HG03175 (cell line): ENCODE measurements at regions not wholly inside any gene's neighbourhood (a gene's known extent, or its start where the extent isn't known, plus 50 kb on each side); places are given as distances from the start of the nearest gene placed in this dataset.

Experiments
- ATAC-seq: cut with Tn5 transposase; IDR thresholded peaks from one replicate; pipeline ENCODE4 v1.9.1; 2021; ENCODE audit warnings: mild to moderate bottlenecking, moderate library complexity; ENCODE audit not compliant: unreplicated experiment

- no peak for ATAC-seq
Measured at GRCh38 chr22:48963405-48963804, 864.3 kb downstream of the BRD1 start.

DNA sequence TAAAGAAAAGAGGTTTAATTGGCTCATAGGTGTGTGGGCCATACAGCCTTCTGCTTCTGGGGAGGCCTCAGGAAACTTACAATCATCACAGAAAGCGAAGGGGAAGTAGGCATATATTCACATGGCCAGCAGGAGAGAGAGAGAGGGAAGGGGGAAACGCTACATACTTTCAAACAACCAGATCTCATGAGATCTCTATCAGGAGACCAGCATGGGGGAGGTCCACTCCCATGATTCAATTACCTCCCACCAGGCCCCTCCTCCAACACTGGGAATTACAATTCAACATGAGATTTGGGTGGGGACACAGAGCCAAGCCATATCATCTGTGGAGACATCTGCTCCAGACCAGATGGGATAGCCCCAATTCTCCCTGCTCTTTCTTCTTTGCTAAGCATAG is 866.0 kb downstream of the BRD1 start:
- ATAC-seq = no peak

GRCh38 chr22:48960980-48961660 is 866.6 kb downstream of the BRD1 start:
- no peak for ATAC-seq

GRCh38 chr22:48960576-48960975 is 867.1 kb downstream of the BRD1 start:
- no peak for ATAC-seq

GRCh38 chr22:48959496-48959895 is 868.2 kb downstream of the BRD1 start:
- no peak for ATAC-seq

- ATAC-seq = no peak
Measured at GRCh38 chr22:48957987-48958321, 869.7 kb downstream of the BRD1 start.

- ATAC-seq = no peak
Measured at GRCh38 chr22:48957311-48957986, 870.2 kb downstream of the BRD1 start.

DNA sequence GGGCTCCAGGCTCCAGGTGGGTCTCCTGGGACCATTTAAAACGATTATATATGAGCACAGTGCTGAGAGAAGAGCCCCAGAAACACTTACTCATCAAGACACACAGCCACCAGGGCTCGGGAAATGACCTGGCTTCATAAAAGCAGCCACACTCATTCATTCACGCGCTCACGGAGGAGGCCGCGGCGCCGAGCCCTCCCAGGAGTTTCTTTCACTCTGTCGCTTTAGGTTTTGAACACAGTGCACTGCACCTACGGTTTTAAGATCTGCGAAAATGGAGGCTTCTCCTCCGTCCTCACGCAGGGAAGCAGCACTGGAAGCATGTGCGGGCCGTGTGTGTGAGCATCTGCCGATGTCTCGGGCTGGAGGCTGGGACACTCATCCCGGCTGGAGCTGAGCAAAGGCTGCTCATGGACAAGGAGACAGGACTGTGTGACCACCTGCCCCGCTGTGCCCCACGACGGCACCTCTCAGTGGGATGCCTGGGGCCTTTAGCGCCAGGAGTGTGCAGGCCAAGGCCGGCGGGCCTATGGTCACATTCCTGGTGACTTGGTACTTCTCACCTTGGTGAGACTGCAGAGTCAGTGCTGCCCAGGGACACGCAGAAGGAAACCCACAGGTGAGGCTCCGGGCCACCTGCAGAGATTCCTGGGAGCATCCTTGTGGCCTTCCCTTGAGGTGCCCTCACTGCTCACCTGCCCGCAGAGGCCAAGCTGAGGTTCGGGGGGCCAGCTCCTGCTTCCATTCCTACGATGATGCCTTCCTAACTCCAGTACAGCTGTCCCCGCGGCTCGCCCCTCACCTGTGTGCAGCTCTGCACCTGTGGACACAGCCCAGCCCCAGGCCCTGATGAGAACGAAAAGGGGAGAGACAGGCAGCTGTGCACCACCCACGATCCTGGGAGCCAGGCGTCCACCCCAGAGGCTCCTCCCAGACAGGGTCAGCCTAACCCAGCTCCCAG is 872.0 kb downstream of the BRD1 start:
- ATAC-seq = no peak

DNA sequence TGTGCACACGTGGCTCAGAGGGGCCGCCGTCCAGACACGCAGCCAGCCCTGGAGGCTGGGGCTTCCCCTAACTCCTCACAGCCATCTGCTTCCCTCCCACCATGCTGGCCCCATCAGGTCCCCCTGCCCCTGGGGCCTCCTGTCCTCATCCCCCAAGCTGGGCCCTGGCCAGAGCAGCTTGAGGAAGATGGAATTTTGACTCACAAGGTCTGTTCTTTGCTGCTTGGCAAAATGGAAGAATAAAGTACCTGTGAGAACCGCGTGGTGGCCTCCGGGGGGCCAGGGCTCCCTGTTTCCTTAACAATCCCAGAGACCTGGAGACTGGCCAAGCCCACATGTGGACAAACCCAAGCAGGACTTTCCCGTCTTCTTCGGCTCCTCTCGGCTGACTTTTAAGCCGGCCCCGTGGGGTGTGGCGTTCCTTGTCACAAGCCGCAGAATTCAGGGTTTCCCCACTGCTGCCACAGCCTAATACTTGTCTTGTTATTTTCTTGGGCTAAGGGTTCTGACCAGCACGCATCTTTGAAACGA is 872.8 kb downstream of the BRD1 start:
- no peak for ATAC-seq

DNA sequence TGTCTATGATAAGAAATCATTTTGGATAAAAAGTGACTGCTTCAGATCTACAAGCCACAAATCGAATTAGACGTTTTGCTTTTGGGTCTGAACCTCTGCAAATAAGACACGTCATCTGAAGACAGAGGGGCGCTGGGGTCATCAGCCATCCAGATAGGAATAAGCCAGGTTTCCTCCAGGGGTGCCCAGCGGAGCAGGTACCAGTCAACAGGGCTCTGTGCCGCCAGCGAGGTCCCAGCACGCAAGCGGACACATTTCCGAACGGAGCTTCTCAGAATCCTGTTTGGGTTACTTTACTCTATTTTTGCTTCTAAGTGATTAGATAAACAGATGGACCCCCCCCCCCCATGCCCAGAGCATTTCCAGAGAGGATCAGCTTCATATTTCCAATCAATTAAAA is 873.8 kb downstream of the BRD1 start:
- ATAC-seq = no peak

- no peak for ATAC-seq
Measured at GRCh38 chr22:48953103-48953720, 874.5 kb downstream of the BRD1 start.

DNA sequence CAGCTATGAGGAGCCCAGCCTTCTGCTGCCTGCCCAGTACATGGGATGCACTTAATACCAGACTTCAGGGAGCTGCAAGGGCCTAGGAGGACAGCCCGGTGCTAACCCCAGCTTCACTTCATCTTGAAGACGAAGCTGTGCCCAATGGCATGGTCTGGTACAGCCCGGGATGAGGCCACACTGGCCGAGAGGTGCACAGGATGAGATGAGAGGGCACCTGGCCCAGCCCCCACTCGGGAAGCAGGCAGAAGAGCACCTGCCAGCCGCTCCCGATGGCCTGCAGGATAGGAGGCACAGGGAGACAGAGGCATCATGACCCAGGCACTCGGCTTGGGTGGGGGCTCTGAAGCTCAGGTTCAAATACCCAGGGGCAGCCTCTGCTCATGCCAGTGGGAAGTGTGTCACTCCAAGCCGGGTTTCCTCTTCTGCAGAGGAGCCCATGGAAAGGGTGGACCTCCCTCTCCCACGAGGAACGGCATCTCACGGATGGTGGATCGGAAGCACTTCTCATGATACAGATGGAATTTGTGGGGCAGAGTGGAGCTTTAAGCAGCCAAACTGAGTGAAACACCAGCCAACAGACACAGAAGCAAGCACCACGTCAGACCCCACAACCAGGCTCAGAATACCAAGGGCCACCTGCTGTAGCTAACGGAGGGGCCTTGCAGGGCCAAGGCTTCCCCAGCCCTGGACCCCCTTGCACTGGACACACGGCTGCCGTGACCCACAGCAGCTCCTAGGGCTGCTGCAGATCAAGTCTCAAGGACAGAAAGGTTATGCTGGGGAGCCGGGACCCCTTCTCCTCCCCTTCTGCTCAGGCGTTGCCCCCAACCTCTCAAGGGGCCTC is 875.2 kb downstream of the BRD1 start:
- ATAC-seq = no peak

DNA sequence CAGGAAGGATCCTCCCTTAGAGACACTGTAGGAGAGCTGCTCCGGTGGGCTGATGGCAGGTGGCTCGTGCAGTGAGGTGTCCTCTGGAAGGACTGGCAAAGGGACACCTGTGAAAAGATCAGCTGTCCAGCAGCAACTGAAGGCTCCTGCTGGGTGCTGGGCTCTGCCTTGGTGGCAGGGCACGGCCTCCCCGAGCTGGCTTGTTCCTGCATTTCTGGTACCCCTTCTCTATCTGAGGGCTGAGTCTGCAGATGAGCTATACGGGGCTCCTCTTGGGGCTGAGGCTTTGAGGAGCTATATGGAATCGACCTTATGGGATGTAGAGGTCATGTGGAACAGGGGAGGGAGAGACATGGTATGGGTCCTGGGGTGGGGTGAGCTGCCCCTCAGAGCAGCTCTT is 875.8 kb downstream of the BRD1 start:
- no peak for ATAC-seq

- ATAC-seq = no peak
Measured at GRCh38 chr22:48950151-48950915, 877.3 kb downstream of the BRD1 start.

GRCh38 chr22:48949375-48950149 is 878.1 kb downstream of the BRD1 start:
- no peak for ATAC-seq

DNA sequence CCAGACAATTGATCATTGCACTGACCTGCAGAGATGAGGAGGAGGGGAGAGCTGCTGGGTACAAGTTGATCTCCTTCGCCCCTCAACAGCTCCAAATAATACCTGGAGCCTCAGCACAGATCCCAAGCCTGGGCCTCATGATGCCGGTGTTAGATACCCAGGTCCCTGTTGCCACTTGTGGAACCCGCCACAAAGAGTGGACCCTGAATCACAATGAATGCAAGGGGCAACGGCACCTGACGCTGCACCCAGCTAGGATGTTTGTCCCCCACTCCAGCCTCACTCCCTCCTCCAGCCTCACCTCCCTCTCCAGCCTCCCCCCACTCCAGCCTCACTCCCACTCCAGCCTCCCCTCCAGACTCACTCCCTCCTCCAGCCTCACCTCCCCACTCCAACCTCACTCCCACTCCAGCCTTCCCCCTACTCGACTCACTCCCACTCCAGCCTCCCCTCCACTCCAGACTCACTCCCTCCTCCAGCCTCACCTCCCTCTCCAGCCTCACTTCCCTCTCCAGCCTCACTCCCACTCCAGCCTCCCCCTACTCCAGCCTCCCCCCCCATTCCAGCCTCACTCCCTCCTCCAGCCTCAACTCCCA is 879.0 kb downstream of the BRD1 start:
- no peak for ATAC-seq

GRCh38 chr22:48947636-48948035 is 880.0 kb downstream of the BRD1 start:
- ATAC-seq = no peak
